Mammary epithelial cell (primary cell): ENCODE measurements at regions not wholly inside any gene's neighbourhood (a gene's known extent, or its start where the extent isn't known, plus 50 kb on each side); places are given as distances from the start of the nearest gene placed in this dataset.

Experiments
- CTCF ChIP-seq, 2 donors: IDR thresholded peaks in 1 of 2; conservative IDR thresholded peaks in 1 of 2; 2 replicates each; pipeline ENCODE4 v1.5.1; 2011 to 2012; ENCODE audit warnings: inconsistent platforms in 2 of 2, low read length in 2 of 2, mild to moderate bottlenecking in 2 of 2, control low read depth in 1 of 2, low read depth in 1 of 2; ENCODE audit not compliant: insufficient read depth in 1 of 2; ENCODE audit errors: extremely low read depth in 1 of 2
- EZH2 ChIP-seq: IDR thresholded peaks from 2 replicates; pipeline ENCODE4 v1.6.1; 2012; ENCODE audit warnings: low read length, inconsistent platforms, borderline replicate concordance

- TF ChIP-seq CTCF (conservative IDR thresholded peaks at IDR 0.05 in 1 of 2, IDR thresholded peaks at IDR 0.05 in 1 of 2; ENCODE audit: extremely low read depth in 1 of 2, insufficient read depth in 1 of 2, low read depth in 1 of 2, low read length in 2 of 2) (no peak), EZH2 (no peak)
Measured at GRCh38 chr7:88465600-88465999, 158.9 kb upstream of the STEAP4 start.
